IMR-90 (cell line): ENCODE measurements at regions not wholly inside any gene's neighbourhood (a gene's known extent, or its start where the extent isn't known, plus 50 kb on each side); places are given as distances from the start of the nearest gene placed in this dataset.

Source experiments
- ATAC-seq: fragments of 200-7000 bp; cut with Tn5 transposase; 2 replicates; pipeline ENCODE4 v1.9.1; 2020; ENCODE audit warnings: low read depth, mild to moderate bottlenecking, moderate library complexity
- BruUV-seq: library from RNA; stranded (reverse); fragments of 400-500 nt; replicated peaks from 2 replicates; lab custom pipeline; 2021; lab: Mats Ljungman, UMichigan
- CTCF ChIA-PET: fragments of 300-600 bp; formaldehyde crosslinking; extraction: SDS; loops from one replicate; lab custom pipeline; 2021; ENCODE audit warnings: antibody characterized with exemption; lab: Yijun Ruan, JAX
- POLR2A ChIA-PET: fragments of 300-600 bp; sonication (Branson Sonifier 250); formaldehyde crosslinking; loops from one replicate; lab custom pipeline; 2022; ENCODE audit warnings: antibody characterized with exemption; ENCODE audit not compliant: unreplicated experiment; lab: Charles Lee
- DNase-seq: peaks from one replicate; pipeline ENCODE4 v3.0.0; 2013
- H2AFZ ChIP-seq: replicated peaks from 2 replicates; pipeline ENCODE3; 2013; ENCODE audit warnings: low read length, mild to moderate bottlenecking; ENCODE audit not compliant: poor library complexity
- H2AK5ac ChIP-seq: 2 replicates; pipeline ENCODE4 v1.6.1; 2013; ENCODE audit warnings: low read depth, low read length, inconsistent platforms
- H2AK9ac ChIP-seq: replicated peaks from 2 replicates; pipeline ENCODE3; 2013; ENCODE audit warnings: mild to moderate bottlenecking, low read depth, low read length, moderate library complexity; ENCODE audit not compliant: poor library complexity
- H2BK120ac ChIP-seq: 2 replicates; pipeline ENCODE4 v1.6.1; 2013; ENCODE audit warnings: low read depth, low read length, inconsistent platforms
- H2BK15ac ChIP-seq: 3 replicates; pipeline ENCODE4 v1.6.1; 2013; ENCODE audit warnings: low read depth, low read length, inconsistent platforms
- H2BK20ac ChIP-seq: 2 replicates; pipeline ENCODE4 v1.6.1; 2013; ENCODE audit warnings: low read depth, mild to moderate bottlenecking, inconsistent platforms, low read length, moderate library complexity
- H2BK5ac ChIP-seq: 2 replicates; pipeline ENCODE4 v1.6.1; 2013; ENCODE audit warnings: mild to moderate bottlenecking, low read depth, low read length, inconsistent platforms; ENCODE audit not compliant: poor library complexity, severe bottlenecking
- H3K14ac ChIP-seq: replicated peaks from 2 replicates; pipeline ENCODE4 v1.6.1; 2013; ENCODE audit warnings: low read depth, low read length, inconsistent platforms
- H3K18ac ChIP-seq: 2 replicates; pipeline ENCODE4 v1.6.1; 2013; ENCODE audit warnings: low read depth, low read length, control low read depth
- H3K23ac ChIP-seq: 2 replicates; pipeline ENCODE4 v1.6.1; 2013; ENCODE audit warnings: low read depth, low read length, inconsistent platforms
- H3K27ac ChIP-seq: 2 replicates; pipeline ENCODE4 v1.5.1; 2013; ENCODE audit warnings: mild to moderate bottlenecking, control low read depth, low read length; ENCODE audit not compliant: insufficient read depth
- H3K27me3 ChIP-seq: 2 replicates; pipeline ENCODE4 v1.6.1; 2013; ENCODE audit warnings: low read length; ENCODE audit not compliant: control insufficient read depth, insufficient read depth
- H3K36me3 ChIP-seq: 2 replicates; pipeline ENCODE4 v1.6.1; 2013; ENCODE audit warnings: low read length, mixed read lengths; ENCODE audit not compliant: control insufficient read depth, insufficient read depth
- H3K4ac ChIP-seq: 2 replicates; pipeline ENCODE4 v1.6.1; 2013; ENCODE audit warnings: low read depth, low read length, inconsistent platforms
- H3K4me1 ChIP-seq: 2 replicates; pipeline ENCODE4 v1.6.1; 2013; ENCODE audit warnings: low read length, mixed read lengths; ENCODE audit not compliant: control insufficient read depth, insufficient read depth
- H3K4me2 ChIP-seq: 2 replicates; pipeline ENCODE4 v1.6.1; 2013; ENCODE audit warnings: low read depth, mild to moderate bottlenecking, control low read depth, low read length, moderate library complexity
- H3K4me3 ChIP-seq: 2 replicates; pipeline ENCODE4 v1.5.1; 2013; ENCODE audit warnings: low read depth, mild to moderate bottlenecking, control low read depth, low read length, moderate library complexity; ENCODE audit not compliant: insufficient read depth
- H3K56ac ChIP-seq: 2 replicates; pipeline ENCODE4 v1.6.1; 2013; ENCODE audit warnings: low read length, inconsistent platforms; ENCODE audit not compliant: insufficient read depth; ENCODE audit errors: extremely low read depth
- H3K79me1 ChIP-seq, 2 experiments: 2 replicates each; pipeline ENCODE4 v1.6.1; 2013; ENCODE audit warnings: low read length in 2 of 2, inconsistent platforms in 1 of 2, low read depth in 1 of 2
- H3K9ac ChIP-seq: 2 replicates; pipeline ENCODE4 v1.6.1; 2013; ENCODE audit warnings: low read depth, low read length, control low read depth
- H3K9me1 ChIP-seq: 2 replicates; pipeline ENCODE4 v1.6.1; 2013; ENCODE audit warnings: low read length, inconsistent platforms; ENCODE audit not compliant: insufficient read depth
- H3K9me3 ChIP-seq: 2 replicates; pipeline ENCODE4 v1.6.1; 2013; ENCODE audit warnings: low read length; ENCODE audit not compliant: control insufficient read depth, insufficient read depth
- H4K20me1 ChIP-seq: 2 replicates; pipeline ENCODE4 v1.6.1; 2013; ENCODE audit warnings: low read length, inconsistent platforms; ENCODE audit not compliant: insufficient read depth
- H4K5ac ChIP-seq: 2 replicates; pipeline ENCODE4 v1.6.1; 2013; ENCODE audit warnings: mild to moderate bottlenecking, low read depth, low read length, control low read depth
- H4K8ac ChIP-seq, 2 experiments: 2 replicates each; pipeline ENCODE4 v1.6.1; 2013; ENCODE audit warnings: low read depth in 2 of 2, low read length in 2 of 2, control low read depth in 1 of 2, inconsistent platforms in 1 of 2
- H4K91ac ChIP-seq: 2 replicates; pipeline ENCODE4 v1.6.1; 2013; ENCODE audit warnings: low read depth, low read length, inconsistent platforms; ENCODE audit not compliant: insufficient read depth
- BHLHE40 ChIP-seq: fragments of 150-350 bp; IDR thresholded peaks from 2 replicates; pipeline ENCODE4 v1.6.1; 2016; ENCODE audit warnings: mild to moderate bottlenecking, low read depth, low read length
- CEBPB ChIP-seq: IDR thresholded peaks from 2 replicates; pipeline ENCODE4 v1.6.1; 2012; ENCODE audit warnings: low read depth, low read length, improper control_type of control experiment
- CHD1 ChIP-seq: IDR thresholded peaks from 2 replicates; pipeline ENCODE4 v1.6.1; 2012; ENCODE audit warnings: low read depth, low read length, improper control_type of control experiment
- CTCF ChIP-seq: conservative IDR thresholded peaks from 2 replicates; pipeline ENCODE4 v1.5.1; 2012; ENCODE audit warnings: mild to moderate bottlenecking, low read depth, low read length, improper control_type of control experiment
- ELK1 ChIP-seq: fragments of 150-350 bp; IDR thresholded peaks from 2 replicates; pipeline ENCODE4 v1.6.1; 2016; ENCODE audit warnings: low read depth, mild to moderate bottlenecking, low read length, moderate library complexity, borderline replicate concordance
- FOS ChIP-seq: fragments of 150-350 bp; IDR thresholded peaks from 2 replicates; pipeline ENCODE4 v1.6.1; 2016; ENCODE audit warnings: low read depth, low read length
- MAFK ChIP-seq: IDR thresholded peaks from 2 replicates; pipeline ENCODE4 v1.6.1; 2012; ENCODE audit warnings: low read depth, low read length, improper control_type of control experiment
- MAZ ChIP-seq: IDR thresholded peaks from 2 replicates; pipeline ENCODE4 v1.6.1; 2012; ENCODE audit warnings: low read depth, mild to moderate bottlenecking, low read length, improper control_type of control experiment, moderate library complexity, borderline replicate concordance
- MXI1 ChIP-seq: IDR thresholded peaks from 2 replicates; pipeline ENCODE4 v1.6.1; 2012; ENCODE audit warnings: low read depth, mild to moderate bottlenecking, low read length, moderate library complexity, borderline replicate concordance
- NFE2L2 ChIP-seq: fragments of 150-350 bp; IDR thresholded peaks from 2 replicates; pipeline ENCODE4 v1.6.1; 2016; ENCODE audit warnings: low read depth, mild to moderate bottlenecking, low read length
- POLR2A ChIP-seq: IDR thresholded peaks from 2 replicates; pipeline ENCODE4 v1.6.1; 2012; ENCODE audit warnings: mild to moderate bottlenecking, low read depth, low read length
- RAD21 ChIP-seq: IDR thresholded peaks from 2 replicates; pipeline ENCODE4 v1.6.1; 2012; ENCODE audit warnings: low read length, improper control_type of control experiment
- RCOR1 ChIP-seq: IDR thresholded peaks from 2 replicates; pipeline ENCODE4 v1.6.1; 2012; ENCODE audit warnings: mild to moderate bottlenecking, low read length, improper control_type of control experiment; ENCODE audit not compliant: insufficient replicate concordance
- RFX5 ChIP-seq: IDR thresholded peaks from 2 replicates; pipeline ENCODE4 v1.8.0; 2012; ENCODE audit warnings: low read depth, mild to moderate bottlenecking, low read length, moderate library complexity
- SMC3 ChIP-seq: fragments of 150-350 bp; IDR thresholded peaks from 2 replicates; pipeline ENCODE4 v1.6.1; 2016; ENCODE audit warnings: low read depth, mild to moderate bottlenecking, antibody characterized with exemption, low read length, moderate library complexity
- WGBS, 2 experiments: methylation state at CpG; one replicate each; pipeline versions ENCODE4 v1.1.5 to v1.1.7; 2013; ENCODE audit warnings: missing lambda C conversion rate in 2 of 2; ENCODE audit not compliant: insufficient read length in 1 of 2; ENCODE audit errors: extremely low coverage in 2 of 2; 5-methylcytosine and 5-hydroxymethylcytosine counted together
- dilution Hi-C: fragments of 300-500 bp; cut with HindIII; formaldehyde crosslinking; loops from one replicate; pipeline ENCODE4 v1.14.3; 2018; ENCODE audit warnings: low sequenced_read_pairs; ENCODE audit not compliant: unreplicated experiment
- in situ Hi-C: fragments of 300-500 bp; cut with MboI; formaldehyde crosslinking; loops from 3 replicates; pipeline ENCODE4 v1.14.3; 2019; ENCODE audit warnings: low sequenced_read_pairs, inconsistent platforms, mixed read lengths
- intact Hi-C: fragments of 100-400 bp; cut with micrococcal nuclease; formaldehyde crosslinking; loops from 2 replicates; pipeline ENCODE4 v1.10.0; 2022
- TF ChIP-seq, protein P1 (sequence below): fragments of 150-350 bp; IDR thresholded peaks from 2 replicates; pipeline ENCODE4 v1.6.1; 2017; ENCODE audit warnings: mild to moderate bottlenecking, antibody characterized with exemption, low read length, low read depth

- H4K20me1 ChIP-seq, result no peaks in the 10 kb centered on the region
- no peak overlapping the region for H3K56ac ChIP-seq
- H2AK5ac ChIP-seq, result no peak overlapping the region
- H2AFZ ChIP-seq, result no peak overlapping the region
- H2BK20ac ChIP-seq, result no peak overlapping the region
- BruUV-seq, result no TSS peak
- H3K4ac ChIP-seq, result no peak overlapping the region
- no peaks in the 10 kb centered on the region for H3K9me3 ChIP-seq
- no peak overlapping the region for H3K14ac ChIP-seq
- ATAC-seq (no peak), DNase-seq (no peak)
- H2BK120ac ChIP-seq, result no peak overlapping the region
- no peaks in the 10 kb centered on the region for H3K27me3 ChIP-seq
- H3K4me3 ChIP-seq, result no peak overlapping the region
- H4K8ac ChIP-seq, result no peak overlapping the region
- no peak overlapping the region for H4K91ac ChIP-seq
- TF ChIP-seq NFE2L2 (no peak), RFX5 (no peak), CTCF (no peak), ELK1 (no peak), MAFK (no peak), FOS (no peak), MXI1 (no peak), SMC3 (no peak), MAZ (no peak), RCOR1 (no peak), CHD1 (no peak), CEBPB (no peak), POLR2A (no peak), RAD21 (no peak), BHLHE40 (no peak)
- TF ChIP-seq, protein P1, sequence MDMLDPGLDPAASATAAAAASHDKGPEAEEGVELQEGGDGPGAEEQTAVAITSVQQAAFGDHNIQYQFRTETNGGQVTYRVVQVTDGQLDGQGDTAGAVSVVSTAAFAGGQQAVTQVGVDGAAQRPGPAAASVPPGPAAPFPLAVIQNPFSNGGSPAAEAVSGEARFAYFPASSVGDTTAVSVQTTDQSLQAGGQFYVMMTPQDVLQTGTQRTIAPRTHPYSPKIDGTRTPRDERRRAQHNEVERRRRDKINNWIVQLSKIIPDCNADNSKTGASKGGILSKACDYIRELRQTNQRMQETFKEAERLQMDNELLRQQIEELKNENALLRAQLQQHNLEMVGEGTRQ, result no peak
- no peak overlapping the region for H3K23ac ChIP-seq
- H2BK15ac ChIP-seq, result no peak overlapping the region
- ChIA-PET CTCF (no interaction called here), POLR2A (no interaction called here)
- H3K4me2 ChIP-seq, result no peak overlapping the region
- in situ Hi-C loops (no loop called here), intact Hi-C loops (no loop called here), dilution Hi-C loops (no loop called here)
- H3K9ac ChIP-seq, result no peak overlapping the region
- H3K18ac ChIP-seq, result no peak overlapping the region
- no peaks in the 10 kb centered on the region for H3K36me3 ChIP-seq
- no peak overlapping the region for H2BK5ac ChIP-seq
- H3K79me1 ChIP-seq, result no peaks in the 10 kb centered on the region
- H3K9me1 ChIP-seq, result no peaks in the 10 kb centered on the region
- no peak overlapping the region for H3K27ac ChIP-seq
- H3K4me1 ChIP-seq, result no peaks in the 10 kb centered on the region
- H4K5ac ChIP-seq, result no peak overlapping the region
- WGBS, 2 experiments, result no CpG with 5 or more reads among the region's 1 CpG
- no peak overlapping the region for H2AK9ac ChIP-seq
Observed at GRCh38 chr2:138202762-138203161, 238.5 kb downstream of the HNMT start.
